Right lobe of liver (tissue), 6 donors: ENCODE measurements at regions not wholly inside any gene's neighbourhood (a gene's known extent, or its start where the extent isn't known, plus 50 kb on each side); places are given as distances from the start of the nearest gene placed in this dataset.

Source experiments
- ATAC-seq, 4 donors: fragments of 200-7000 bp; cut with Tn5 transposase; one replicate each; pipeline ENCODE4 v1.9.1; 2020; ENCODE audit warnings: mild to moderate bottlenecking in 4 of 4, moderate library complexity in 4 of 4
- DNase-seq, 3 donors: peaks; one replicate each; pipeline ENCODE4 v3.0.0-alpha.2; 2020
- H3K27ac ChIP-seq, 3 donors: fragments of 200-600 bp; one replicate each; pipeline ENCODE4 v1.8.0; 2022
- H3K27me3 ChIP-seq, 2 donors: fragments of 200-600 bp; one replicate each; pipeline ENCODE4 v1.8.0; 2022
- H3K36me3 ChIP-seq, 4 donors: fragments of 200-600 bp; sonication (generic) in 1 of 4; one replicate each; pipeline versions ENCODE4 v1.5.1 to v1.8.0; 2017 to 2022; ENCODE audit warnings: control low read depth in 1 of 4
- H3K4me1 ChIP-seq, 4 donors: fragments of 200-600 bp; sonication (generic) in 1 of 4; one replicate each; pipeline versions ENCODE4 v1.5.1 to v1.8.0; 2017 to 2022; ENCODE audit warnings: control low read depth in 1 of 4
- H3K4me3 ChIP-seq, 3 donors: fragments of 200-600 bp; one replicate each; pipeline ENCODE4 v1.8.0; 2022
- H3K9me3 ChIP-seq, 4 donors: fragments of 200-600 bp; sonication (generic) in 1 of 4; one replicate each; pipeline versions ENCODE4 v1.5.1 to v1.8.0; 2017 to 2022; ENCODE audit warnings: control low read depth in 1 of 4
- POLR2A ChIP-seq: fragments of 450-650 bp; IDR thresholded peaks from one replicate; pipeline ENCODE4 v1.6.1; 2017; ENCODE audit warnings: antibody characterized with exemption, mild to moderate bottlenecking
- WGBS: methylation state at CpG from one replicate; pipeline ENCODE4 v1.1.6; 2018; ENCODE audit warnings: low coverage, low lambda C conversion rate; ENCODE audit not compliant: insufficient coverage; ENCODE audit errors: missing lambda C conversion rate; 5-methylcytosine and 5-hydroxymethylcytosine counted together
- intact Hi-C, 2 donors: fragments of 100-400 bp; cut with DNase I; formaldehyde crosslinking; loops; one replicate each; pipeline versions ENCODE4 v1.11.2 to v1.14.1; 2022
- TF ChIP-seq, protein P1 (sequence below), 4 donors: fragments of 200-600 bp in 3 of 4; fragments of 450-650 bp in 1 of 4; IDR thresholded peaks; one replicate each; pipeline versions ENCODE4 v1.5.1 to v1.8.0; 2016 to 2022; ENCODE audit warnings: antibody characterized with exemption in 4 of 4, mild to moderate bottlenecking in 2 of 4
- donor health status: DM: no; HTN: yes; CAD: no.
- donor health status: DM: no; HTN: no; CAD: no.
- donor health status: DM: no; HTN: no; CAD: no.
- donor health status: DM: no; HTN: yes; CAD: no.
- donor health status: DM: no; HTN: yes; CAD: no.

DNA sequence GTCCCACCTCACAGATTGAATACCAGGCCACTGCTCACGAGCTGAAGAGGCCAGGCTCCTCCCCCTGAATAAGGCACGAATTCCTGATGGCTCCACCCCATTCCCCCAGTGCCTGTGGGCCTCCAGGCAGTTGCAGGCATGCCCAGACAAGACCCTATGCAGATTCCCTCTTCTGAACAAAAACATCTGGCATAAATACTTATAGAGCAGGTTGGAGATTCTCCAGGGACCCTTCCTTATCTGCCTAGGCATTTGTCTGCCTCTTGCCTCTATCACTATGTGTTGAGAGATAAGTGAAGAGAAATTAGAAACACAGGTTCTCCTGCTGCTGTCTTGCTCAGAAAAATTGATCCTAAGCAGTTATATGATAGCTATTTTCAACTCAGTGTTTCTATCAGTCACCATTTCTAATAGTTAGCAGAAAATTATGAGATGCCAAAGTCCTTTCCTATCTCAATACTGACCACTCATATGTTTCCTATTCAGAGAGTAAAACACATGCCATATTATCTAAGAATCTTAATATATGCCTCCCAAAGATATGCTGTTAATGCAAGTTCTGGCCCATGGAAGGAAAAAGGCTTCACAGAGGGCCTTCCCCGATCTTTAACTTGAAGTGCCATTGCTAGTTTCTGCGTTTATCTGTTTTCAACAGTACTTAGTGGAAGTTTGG, 364.0 kb downstream of the KCTD12 start:
- intact Hi-C loops: no loop called here
- H3K27ac ChIP-seq: no peak overlapping the region
- H3K4me1 ChIP-seq: no peaks in the 10 kb centered on the region
- ATAC-seq: no peak
- no peaks in the 10 kb centered on the region for H3K9me3 ChIP-seq
- H3K27me3 ChIP-seq: no peaks in the 10 kb centered on the region
- TF ChIP-seq, protein P1, sequence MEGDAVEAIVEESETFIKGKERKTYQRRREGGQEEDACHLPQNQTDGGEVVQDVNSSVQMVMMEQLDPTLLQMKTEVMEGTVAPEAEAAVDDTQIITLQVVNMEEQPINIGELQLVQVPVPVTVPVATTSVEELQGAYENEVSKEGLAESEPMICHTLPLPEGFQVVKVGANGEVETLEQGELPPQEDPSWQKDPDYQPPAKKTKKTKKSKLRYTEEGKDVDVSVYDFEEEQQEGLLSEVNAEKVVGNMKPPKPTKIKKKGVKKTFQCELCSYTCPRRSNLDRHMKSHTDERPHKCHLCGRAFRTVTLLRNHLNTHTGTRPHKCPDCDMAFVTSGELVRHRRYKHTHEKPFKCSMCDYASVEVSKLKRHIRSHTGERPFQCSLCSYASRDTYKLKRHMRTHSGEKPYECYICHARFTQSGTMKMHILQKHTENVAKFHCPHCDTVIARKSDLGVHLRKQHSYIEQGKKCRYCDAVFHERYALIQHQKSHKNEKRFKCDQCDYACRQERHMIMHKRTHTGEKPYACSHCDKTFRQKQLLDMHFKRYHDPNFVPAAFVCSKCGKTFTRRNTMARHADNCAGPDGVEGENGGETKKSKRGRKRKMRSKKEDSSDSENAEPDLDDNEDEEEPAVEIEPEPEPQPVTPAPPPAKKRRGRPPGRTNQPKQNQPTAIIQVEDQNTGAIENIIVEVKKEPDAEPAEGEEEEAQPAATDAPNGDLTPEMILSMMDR (IDR thresholded peaks at IDR 0.05): no peak
- no peak for TF ChIP-seq POLR2A
- 45% methylated on average over 4 of the region's 4 CpGs for WGBS
- no peaks in the 10 kb centered on the region for H3K36me3 ChIP-seq
- no peak for DNase-seq
- H3K4me3 ChIP-seq: no peak overlapping the region

DNA sequence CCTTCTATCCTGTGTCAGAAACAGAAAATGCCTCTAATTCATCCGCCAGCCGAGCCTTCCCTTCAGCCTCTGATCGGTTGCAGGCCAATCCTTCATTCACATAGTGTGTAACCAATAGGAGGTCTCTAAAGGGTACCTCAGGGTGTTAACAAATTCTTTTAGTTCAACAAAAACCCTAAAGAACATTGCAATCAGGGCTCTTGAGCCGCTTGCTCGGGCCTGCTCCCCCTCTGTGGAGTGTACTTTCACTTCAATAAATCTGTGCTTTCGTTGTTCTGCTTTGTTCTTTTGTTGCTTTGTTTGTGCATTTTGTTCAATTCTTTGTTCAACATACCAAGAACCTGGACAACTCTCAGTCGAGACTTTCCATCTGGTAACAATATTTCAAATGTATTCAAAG, 366.5 kb downstream of the KCTD12 start:
- no peak overlapping the region for H3K4me3 ChIP-seq
- H3K4me1 ChIP-seq: no peaks in the 10 kb centered on the region
- intact Hi-C loops: no loop called here
- no peak overlapping the region for H3K27ac ChIP-seq
- no peak for ATAC-seq
- TF ChIP-seq, protein P1 (IDR thresholded peaks at IDR 0.05): no peak
- TF ChIP-seq POLR2A: no peak
- no peaks in the 10 kb centered on the region for H3K27me3 ChIP-seq
- no peaks in the 10 kb centered on the region for H3K36me3 ChIP-seq
- H3K9me3 ChIP-seq: no peaks in the 10 kb centered on the region
- no peak for DNase-seq
- 51% methylated on average over 7 of the region's 7 CpGs for WGBS

DNA sequence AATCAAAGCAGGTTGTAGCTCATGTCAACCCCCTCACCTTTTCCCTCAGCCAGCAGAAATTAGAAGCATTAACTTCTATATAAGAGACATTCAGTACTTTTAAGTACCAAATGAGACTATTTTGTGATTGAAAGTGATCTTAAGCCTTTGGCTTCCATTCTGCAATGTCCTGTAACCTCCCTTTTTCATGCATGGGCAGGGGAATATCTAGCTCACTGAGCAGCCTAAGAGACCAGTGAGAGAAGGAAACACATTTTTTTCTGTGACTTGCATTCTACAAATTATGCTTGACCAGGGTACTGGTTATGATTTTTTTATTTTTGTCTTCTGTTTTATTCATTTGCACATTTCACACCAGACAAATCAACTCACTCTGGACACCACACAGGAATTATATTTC, 369.6 kb downstream of the KCTD12 start:
- intact Hi-C loops: no loop called here
- H3K9me3 ChIP-seq: no peaks in the 10 kb centered on the region
- DNase-seq (no peak), ATAC-seq (no peak)
- no peaks in the 10 kb centered on the region for H3K36me3 ChIP-seq
- TF ChIP-seq, protein P1 (IDR thresholded peaks at IDR 0.05): no peak
- no peak for TF ChIP-seq POLR2A
- no peak overlapping the region for H3K27ac ChIP-seq
- no peak overlapping the region for H3K4me3 ChIP-seq
- no peaks in the 10 kb centered on the region for H3K27me3 ChIP-seq
- H3K4me1 ChIP-seq: no peaks in the 10 kb centered on the region

DNA sequence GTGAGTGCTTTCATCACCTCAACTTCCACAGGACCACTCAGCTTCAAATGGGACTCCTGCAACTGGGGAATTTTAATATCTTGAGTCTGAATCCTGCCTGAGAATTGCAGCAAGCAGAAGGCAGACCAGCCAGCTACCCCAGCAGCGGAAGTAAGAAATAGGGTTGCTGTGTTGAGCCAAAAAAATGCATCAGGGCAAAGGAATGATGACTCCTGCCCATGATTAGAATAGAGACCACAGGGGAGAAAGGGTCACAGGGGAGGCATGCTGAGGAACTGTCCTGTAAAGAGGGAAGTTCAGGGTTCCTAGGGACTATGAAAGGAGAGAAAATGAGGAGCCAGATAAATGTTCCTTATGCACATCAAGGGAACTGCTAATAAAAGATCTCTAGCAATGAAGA, 370.2 kb downstream of the KCTD12 start:
- TF ChIP-seq, protein P1 (IDR thresholded peaks at IDR 0.05): no peak
- no peak for TF ChIP-seq POLR2A
- Histone ChIP-seq H3K36me3 (no peaks in the 10 kb centered on the region), H3K4me3 (no peak overlapping the region), H3K27me3 (no peaks in the 10 kb centered on the region), H3K4me1 (no peaks in the 10 kb centered on the region), H3K9me3 (no peaks in the 10 kb centered on the region), H3K27ac (no peak overlapping the region)
- intact Hi-C loops: no loop called here
- WGBS: 22% methylated on average over 1 of the region's 1 CpG
- DNase-seq (no peak), ATAC-seq (no peak)

DNA sequence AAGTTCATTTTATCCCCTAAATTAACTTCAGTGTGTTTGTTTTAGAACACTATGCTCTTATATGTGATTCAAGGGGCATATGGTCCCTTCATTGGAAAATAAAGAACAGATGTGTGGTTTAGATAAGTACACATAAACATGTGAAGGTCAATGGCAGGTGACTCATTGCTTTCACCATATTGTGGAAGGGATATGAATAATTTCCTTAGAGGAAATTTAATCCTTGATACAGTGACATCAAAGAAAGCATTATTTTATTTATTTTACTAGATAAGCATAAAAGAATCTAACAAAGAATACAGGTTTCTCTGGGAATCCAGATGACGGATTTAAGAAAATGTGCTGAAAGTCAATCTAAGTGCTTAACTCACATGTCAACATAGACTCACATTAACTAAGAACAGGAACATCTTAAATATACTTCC, 373.5 kb downstream of the KCTD12 start:
- TF ChIP-seq POLR2A: no peak
- TF ChIP-seq, protein P1 (IDR thresholded peaks at IDR 0.05): no peak
- Histone ChIP-seq H3K36me3 (no peaks in the 10 kb centered on the region), H3K9me3 (no peaks in the 10 kb centered on the region), H3K4me3 (no peak overlapping the region), H3K4me1 (no peaks in the 10 kb centered on the region), H3K27ac (no peak overlapping the region), H3K27me3 (no peaks in the 10 kb centered on the region)
- 64% methylated on average over 1 of the region's 1 CpG for WGBS
- no peak for DNase-seq
- peak in 2 of 4 donors; percentile 64 to 77 for ATAC-seq
- intact Hi-C loops: no loop called here
